ENCODE measurements at regions not wholly inside any gene's neighbourhood (a gene's known extent, or its start where the extent isn't known, plus 50 kb on each side); places are given as distances from the start of the nearest gene placed in this dataset.

GRCh38 chr3:170697131-170697530, 111.3 kb upstream of the SLC7A14 start:
- TF ChIP-seq CTCF (IDR thresholded peaks at IDR 0.05) (no peak), POLR2A (IDR thresholded peaks at IDR 0.05) (no peak)

All from esophagus squamous epithelium (tissue), 4 donors.